ENCODE measurements at regions not wholly inside any gene's neighbourhood (a gene's known extent, or its start where the extent isn't known, plus 50 kb on each side); places are given as distances from the start of the nearest gene placed in this dataset.

- TF ChIP-seq CTCF (conservative IDR thresholded peaks at IDR 0.05; ENCODE audit: low read depth, low read length) = no peak
- TF ChIP-seq EZH2 (IDR thresholded peaks at IDR 0.05; ENCODE audit: borderline replicate concordance, low read depth, low read length, poor library complexity, severe bottlenecking) = no peak
Measured at GRCh38 chr5:135228222-135228621, 170.8 kb downstream of the MACROH2A1 start.
